Heart left ventricle (tissue), 13 donors: ENCODE measurements at regions not wholly inside any gene's neighbourhood (a gene's known extent, or its start where the extent isn't known, plus 50 kb on each side); places are given as distances from the start of the nearest gene placed in this dataset.

Source experiments
- CTCF ChIP-seq, 12 donors: fragments of 200-600 bp; sonication (generic) in 4 of 12; IDR thresholded peaks; one replicate each; pipeline versions ENCODE4 v1.5.0 to v1.8.0; 2018 to 2022; ENCODE audit warnings: antibody characterized with exemption in 12 of 12, mild to moderate bottlenecking in 5 of 12
- POLR2A ChIP-seq, 2 donors: fragments of 450-650 bp; IDR thresholded peaks; one replicate each; pipeline ENCODE4 v1.6.1; 2017; ENCODE audit warnings: antibody characterized with exemption in 2 of 2, mild to moderate bottlenecking in 2 of 2, moderate library complexity in 2 of 2
- donor health status: ischemic (EF 13 %, LVEDD 7.1; RV severe dilation, severe dysfunction).
- donor health status: DM: no; HTN: yes; CAD: no.
- donor health status: DM: no; HTN: no; CAD: no.
- donor health status: ischemic (EF 25% LVEDD 6.9; RV normal size, moderate dysfunction).
- donor health status: ischemic (EF 25% LVEDD 5.7; RV mildly dilated, moderate dysfunction).
- donor health status: ischemic (EF 35%, LVEDD 5.7; RV mildly dilated, moderate dysfunction).
- donor health status: nonischemic (EF 11% LVEDD 7.7; RV severe dilation, severe dysfunction).
- donor health status: DM: yes; HTN: yes; CAD: no.
- donor health status: PGD.
- donor health status: ischemic (EF 29% LVEDD 5.4; RV normal size, mild dysfunction).
- donor health status: nonischemic (EF 23%, LVEDD 6.1; RV moderate dilation, normal function).

- no peak for TF ChIP-seq CTCF (IDR thresholded peaks at IDR 0.05)
- no peak for TF ChIP-seq POLR2A (IDR thresholded peaks at IDR 0.05)
These were observed 1214.0 kb downstream of the ROBO2 start for GRCh38 chr3:78253860-78254259.
